ENCODE measurements at regions not wholly inside any gene's neighbourhood (a gene's known extent, or its start where the extent isn't known, plus 50 kb on each side); places are given as distances from the start of the nearest gene placed in this dataset.

GRCh38 chr13:107361666-107362065 lies 793.7 kb upstream of the ARGLU1 start:
- TF ChIP-seq CTCF (IDR thresholded peaks at IDR 0.05): no peak
- no peak for TF ChIP-seq POLR2A (IDR thresholded peaks at IDR 0.05)
